ENCODE measurements at regions not wholly inside any gene's neighbourhood (a gene's known extent, or its start where the extent isn't known, plus 50 kb on each side); places are given as distances from the start of the nearest gene placed in this dataset.

DNA sequence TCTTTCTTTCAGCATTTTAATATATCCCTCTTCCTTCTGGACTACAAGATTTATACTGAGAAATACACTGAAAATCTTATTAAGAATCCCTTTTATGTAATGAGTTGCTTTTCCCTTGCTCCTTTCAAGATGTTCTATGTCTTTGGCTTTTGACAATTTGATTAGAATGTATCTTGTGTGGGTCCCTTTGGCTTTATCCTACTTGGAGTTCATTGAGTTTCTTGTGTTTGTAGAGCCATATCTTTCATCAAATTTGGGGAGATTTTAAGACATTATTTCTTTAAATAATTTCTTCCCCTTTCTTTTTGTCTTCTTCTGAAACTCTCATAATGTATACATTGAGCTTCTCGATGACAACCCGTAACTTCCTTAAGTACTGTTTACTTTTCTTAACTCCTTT, 739.9 kb upstream of the AMOT start (continued):
- TF ChIP-seq, protein P1, sequence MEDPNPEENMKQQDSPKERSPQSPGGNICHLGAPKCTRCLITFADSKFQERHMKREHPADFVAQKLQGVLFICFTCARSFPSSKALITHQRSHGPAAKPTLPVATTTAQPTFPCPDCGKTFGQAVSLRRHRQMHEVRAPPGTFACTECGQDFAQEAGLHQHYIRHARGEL (CRISPR knock-in tag; IDR thresholded peaks at IDR 0.05) = no peak

DNA sequence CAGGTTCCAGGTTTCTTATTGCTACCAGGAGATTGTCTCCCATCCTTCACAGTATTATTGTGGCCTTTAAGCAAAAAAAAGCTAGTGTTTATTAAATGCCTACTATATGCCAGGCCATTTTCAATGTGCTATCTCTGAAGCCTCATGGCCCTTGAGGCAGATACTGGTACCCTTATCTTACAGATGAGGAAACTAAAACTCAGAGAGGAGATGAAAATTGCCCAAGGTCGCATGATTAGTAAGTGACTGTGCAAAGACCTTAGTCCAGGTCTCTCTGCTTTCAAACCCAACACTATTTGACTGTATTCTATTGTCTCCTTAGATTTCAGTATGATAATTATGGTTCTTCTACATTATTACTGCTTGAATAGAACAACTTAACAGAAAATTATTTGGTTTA, 717.9 kb upstream of the AMOT start:
- Histone ChIP-seq H4K20me1 (ENCODE audit: insufficient read depth, low read length) (no peaks in the 10 kb centered on the region), H3K79me2 (ENCODE audit: insufficient read depth, low read length) (no peaks in the 10 kb centered on the region), H3K27me3 (ENCODE audit: control insufficient read depth in 1 of 2, insufficient read depth in 2 of 2, low read length in 2 of 2) (no peaks in the 10 kb centered on the region), H3K9ac (ENCODE audit: insufficient read depth, low read depth, low read length) (no peak overlapping the region), H3K27ac (ENCODE audit: extremely low read length, insufficient read depth, low read length) (no peak overlapping the region), H3K36me3 (replicated peaks in 1 of 2; ENCODE audit: control insufficient read depth in 1 of 2, insufficient read depth in 2 of 2, low read length in 2 of 2) (no peaks in the 10 kb centered on the region), H3K4me3 (replicated peaks in 1 of 3; ENCODE audit: insufficient read depth in 1 of 3, low read depth in 2 of 3, low read length in 3 of 3) (no peak overlapping the region), H3K9me3 (ENCODE audit: low read length) (no peaks in the 10 kb centered on the region), H2AFZ (ENCODE audit: low read length) (no peak overlapping the region), H3K4me1 (ENCODE audit: insufficient read depth, low read length) (no peaks in the 10 kb centered on the region), H3K4me2 (ENCODE audit: low read depth, low read length) (no peak overlapping the region)
- DNase-seq (ENCODE audit: low spot score) (no peak), FAIRE-seq (no peak), ATAC-seq (no peak)
- WGBS (ENCODE audit: low lambda C conversion rate) = no CpG with 5 or more reads among the region's 1 CpG
- intact Hi-C loops (cut with micrococcal nuclease; ENCODE audit: unreplicated experiment) (no loop called here), in situ Hi-C loops (cut with HindIII; ENCODE audit: extremely low pct_ligation_motif_present, low pct_unique_long_range_greater_than_20kb) (no loop called here)
- no TSS peak for BruUV-seq (replicated peaks)
- TF ChIP-seq CENPX (CRISPR knock-in tag; IDR thresholded peaks at IDR 0.05) (no peak), NFRKB (IDR thresholded peaks at IDR 0.05) (no peak)
- POLR2A ChIA-PET = no interaction called here
- CTCF ChIA-PET (ENCODE audit: low intra/inter-chr PET ratio, low total read pairs) = no interaction called here

DNA sequence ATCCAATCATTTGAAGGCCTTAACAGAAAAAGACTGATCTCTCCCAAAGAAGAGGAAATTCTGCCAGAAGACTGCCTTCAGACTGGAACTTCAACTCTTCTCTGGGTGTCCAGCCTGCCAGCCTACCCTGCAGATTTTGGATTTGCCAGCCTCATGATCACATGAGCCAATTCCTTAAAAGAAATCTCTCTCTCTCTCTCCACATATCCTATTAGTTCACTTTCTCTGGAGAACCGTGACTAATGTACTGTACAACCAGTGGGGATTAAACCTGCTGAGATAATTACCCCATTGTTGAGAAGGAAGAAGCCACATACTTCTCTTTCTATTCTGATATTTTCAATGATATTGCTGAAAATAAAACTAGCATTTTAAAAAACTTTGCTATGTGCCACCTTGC, 711.3 kb upstream of the AMOT start:
- BruUV-seq (replicated peaks) = no TSS peak

More for the DNA sequence above, 711.3 kb upstream of the AMOT start:
- WGBS (ENCODE audit: low lambda C conversion rate) = 0% methylated on average over 1 of the region's 1 CpG
- DNase-seq (ENCODE audit: low spot score) (no peak), ATAC-seq (no peak), FAIRE-seq (no peak)
- intact Hi-C loops (cut with micrococcal nuclease; ENCODE audit: unreplicated experiment) = no loop called here
- TF ChIP-seq CENPT (CRISPR knock-in tag; IDR thresholded peaks at IDR 0.05; ENCODE audit: low read depth) = no peak
- no peak for TF ChIP-seq ZNF136 (CRISPR knock-in tag; IDR thresholded peaks at IDR 0.05; ENCODE audit: low read depth)
- no peak for TF ChIP-seq ZNF546 (CRISPR knock-in tag; conservative IDR thresholded peaks at IDR 0.05)
- no peak for TF ChIP-seq NFIB (CRISPR knock-in tag; IDR thresholded peaks at IDR 0.05; ENCODE audit: borderline replicate concordance)
- TF ChIP-seq KLF6 (CRISPR knock-in tag; IDR thresholded peaks at IDR 0.05) = no peak
- no peak for TF ChIP-seq KDM5B (CRISPR knock-in tag; IDR thresholded peaks at IDR 0.05; ENCODE audit: borderline replicate concordance)
- no peak for TF ChIP-seq ZNF605 (CRISPR knock-in tag; IDR thresholded peaks at IDR 0.05)
- TF ChIP-seq, protein P2, sequence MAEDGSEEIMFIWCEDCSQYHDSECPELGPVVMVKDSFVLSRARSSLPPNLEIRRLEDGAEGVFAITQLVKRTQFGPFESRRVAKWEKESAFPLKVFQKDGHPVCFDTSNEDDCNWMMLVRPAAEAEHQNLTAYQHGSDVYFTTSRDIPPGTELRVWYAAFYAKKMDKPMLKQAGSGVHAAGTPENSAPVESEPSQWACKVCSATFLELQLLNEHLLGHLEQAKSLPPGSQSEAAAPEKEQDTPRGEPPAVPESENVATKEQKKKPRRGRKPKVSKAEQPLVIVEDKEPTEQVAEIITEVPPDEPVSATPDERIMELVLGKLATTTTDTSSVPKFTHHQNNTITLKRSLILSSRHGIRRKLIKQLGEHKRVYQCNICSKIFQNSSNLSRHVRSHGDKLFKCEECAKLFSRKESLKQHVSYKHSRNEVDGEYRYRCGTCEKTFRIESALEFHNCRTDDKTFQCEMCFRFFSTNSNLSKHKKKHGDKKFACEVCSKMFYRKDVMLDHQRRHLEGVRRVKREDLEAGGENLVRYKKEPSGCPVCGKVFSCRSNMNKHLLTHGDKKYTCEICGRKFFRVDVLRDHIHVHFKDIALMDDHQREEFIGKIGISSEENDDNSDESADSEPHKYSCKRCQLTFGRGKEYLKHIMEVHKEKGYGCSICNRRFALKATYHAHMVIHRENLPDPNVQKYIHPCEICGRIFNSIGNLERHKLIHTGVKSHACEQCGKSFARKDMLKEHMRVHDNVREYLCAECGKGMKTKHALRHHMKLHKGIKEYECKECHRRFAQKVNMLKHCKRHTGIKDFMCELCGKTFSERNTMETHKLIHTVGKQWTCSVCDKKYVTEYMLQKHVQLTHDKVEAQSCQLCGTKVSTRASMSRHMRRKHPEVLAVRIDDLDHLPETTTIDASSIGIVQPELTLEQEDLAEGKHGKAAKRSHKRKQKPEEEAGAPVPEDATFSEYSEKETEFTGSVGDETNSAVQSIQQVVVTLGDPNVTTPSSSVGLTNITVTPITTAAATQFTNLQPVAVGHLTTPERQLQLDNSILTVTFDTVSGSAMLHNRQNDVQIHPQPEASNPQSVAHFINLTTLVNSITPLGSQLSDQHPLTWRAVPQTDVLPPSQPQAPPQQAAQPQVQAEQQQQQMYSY (CRISPR knock-in tag; IDR thresholded peaks at IDR 0.05) = no peak
- TF ChIP-seq MYNN (CRISPR knock-in tag; IDR thresholded peaks at IDR 0.05; ENCODE audit: low read depth) = no peak
- no peak for TF ChIP-seq ZMYM4 (CRISPR knock-in tag; IDR thresholded peaks at IDR 0.05)
- Histone ChIP-seq H3K79me2 (ENCODE audit: insufficient read depth, low read length) (no peaks in the 10 kb centered on the region), H3K27ac (ENCODE audit: extremely low read length, insufficient read depth, low read length) (no peak overlapping the region), H3K4me3 (replicated peaks in 1 of 3; ENCODE audit: insufficient read depth in 1 of 3, low read depth in 2 of 3, low read length in 3 of 3) (no peak overlapping the region), H3K9ac (ENCODE audit: insufficient read depth, low read depth, low read length) (no peak overlapping the region), H2AFZ (ENCODE audit: low read length) (no peak overlapping the region), H3K36me3 (replicated peaks in 1 of 2; ENCODE audit: control insufficient read depth in 1 of 2, insufficient read depth in 2 of 2, low read length in 2 of 2) (no peaks in the 10 kb centered on the region), H3K4me2 (ENCODE audit: low read depth, low read length) (no peak overlapping the region), H3K9me3 (ENCODE audit: low read length) (no peaks in the 10 kb centered on the region), H4K20me1 (ENCODE audit: insufficient read depth, low read length) (no peaks in the 10 kb centered on the region), H3K4me1 (ENCODE audit: insufficient read depth, low read length) (no peaks in the 10 kb centered on the region), H3K27me3 (ENCODE audit: control insufficient read depth in 1 of 2, insufficient read depth in 2 of 2, low read length in 2 of 2) (no peaks in the 10 kb centered on the region)
- CTCF ChIA-PET (ENCODE audit: low intra/inter-chr PET ratio, low total read pairs) = no interaction called here
- in situ Hi-C loops (cut with HindIII; ENCODE audit: extremely low pct_ligation_motif_present, low pct_unique_long_range_greater_than_20kb) = no loop called here
- POLR2A ChIA-PET = no interaction called here
